ENCODE measurements at regions not wholly inside any gene's neighbourhood (a gene's known extent, or its start where the extent isn't known, plus 50 kb on each side); places are given as distances from the start of the nearest gene placed in this dataset.
"Not testable (repeated sequence)": the region's sequence is repeated elsewhere in the genome, so short reads cannot be mapped to it uniquely, and the experiment has no call there.

DNA sequence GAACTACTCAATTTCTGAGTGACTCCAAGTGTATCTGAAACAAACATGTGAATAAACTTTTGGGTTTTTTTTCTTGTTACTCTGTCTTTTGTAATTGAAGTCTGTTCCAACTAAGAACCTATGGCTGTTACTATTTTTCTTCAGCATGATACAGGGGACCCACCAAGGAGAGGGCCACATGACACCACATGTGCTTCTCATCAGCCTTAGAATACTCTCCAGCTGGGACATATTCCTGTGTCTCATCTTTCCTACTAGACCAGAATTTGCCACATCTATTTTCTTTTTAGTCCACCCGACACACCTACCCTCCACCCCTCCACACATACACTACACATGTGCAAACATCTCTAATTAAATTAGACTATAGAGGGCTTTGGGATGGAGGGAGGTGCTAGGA is 191.7 kb upstream of the NDUFV2 start:
- no peak for DNase-seq
- no peaks in the 10 kb centered on the region for H3K36me3 ChIP-seq
- H3K27me3 ChIP-seq, result no peaks in the 10 kb centered on the region
- H3K4me1 ChIP-seq, result no peaks in the 10 kb centered on the region
- no peak overlapping the region for H3K27ac ChIP-seq
- no peak overlapping the region for H3K4me3 ChIP-seq
- ATAC-seq, result no peak
- intact Hi-C loops (cut with DNase I), result no loop called here
- TF ChIP-seq, protein P1, sequence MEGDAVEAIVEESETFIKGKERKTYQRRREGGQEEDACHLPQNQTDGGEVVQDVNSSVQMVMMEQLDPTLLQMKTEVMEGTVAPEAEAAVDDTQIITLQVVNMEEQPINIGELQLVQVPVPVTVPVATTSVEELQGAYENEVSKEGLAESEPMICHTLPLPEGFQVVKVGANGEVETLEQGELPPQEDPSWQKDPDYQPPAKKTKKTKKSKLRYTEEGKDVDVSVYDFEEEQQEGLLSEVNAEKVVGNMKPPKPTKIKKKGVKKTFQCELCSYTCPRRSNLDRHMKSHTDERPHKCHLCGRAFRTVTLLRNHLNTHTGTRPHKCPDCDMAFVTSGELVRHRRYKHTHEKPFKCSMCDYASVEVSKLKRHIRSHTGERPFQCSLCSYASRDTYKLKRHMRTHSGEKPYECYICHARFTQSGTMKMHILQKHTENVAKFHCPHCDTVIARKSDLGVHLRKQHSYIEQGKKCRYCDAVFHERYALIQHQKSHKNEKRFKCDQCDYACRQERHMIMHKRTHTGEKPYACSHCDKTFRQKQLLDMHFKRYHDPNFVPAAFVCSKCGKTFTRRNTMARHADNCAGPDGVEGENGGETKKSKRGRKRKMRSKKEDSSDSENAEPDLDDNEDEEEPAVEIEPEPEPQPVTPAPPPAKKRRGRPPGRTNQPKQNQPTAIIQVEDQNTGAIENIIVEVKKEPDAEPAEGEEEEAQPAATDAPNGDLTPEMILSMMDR (IDR thresholded peaks at IDR 0.05), result no peak
- WGBS, 2 donors, result 79 to 86% methylated on average over 1 of the region's 1 CpG
- peaks cover 0 to 7% (median 0%) of the 10 kb centered on the region in 11 donors for H3K9me3 ChIP-seq

DNA sequence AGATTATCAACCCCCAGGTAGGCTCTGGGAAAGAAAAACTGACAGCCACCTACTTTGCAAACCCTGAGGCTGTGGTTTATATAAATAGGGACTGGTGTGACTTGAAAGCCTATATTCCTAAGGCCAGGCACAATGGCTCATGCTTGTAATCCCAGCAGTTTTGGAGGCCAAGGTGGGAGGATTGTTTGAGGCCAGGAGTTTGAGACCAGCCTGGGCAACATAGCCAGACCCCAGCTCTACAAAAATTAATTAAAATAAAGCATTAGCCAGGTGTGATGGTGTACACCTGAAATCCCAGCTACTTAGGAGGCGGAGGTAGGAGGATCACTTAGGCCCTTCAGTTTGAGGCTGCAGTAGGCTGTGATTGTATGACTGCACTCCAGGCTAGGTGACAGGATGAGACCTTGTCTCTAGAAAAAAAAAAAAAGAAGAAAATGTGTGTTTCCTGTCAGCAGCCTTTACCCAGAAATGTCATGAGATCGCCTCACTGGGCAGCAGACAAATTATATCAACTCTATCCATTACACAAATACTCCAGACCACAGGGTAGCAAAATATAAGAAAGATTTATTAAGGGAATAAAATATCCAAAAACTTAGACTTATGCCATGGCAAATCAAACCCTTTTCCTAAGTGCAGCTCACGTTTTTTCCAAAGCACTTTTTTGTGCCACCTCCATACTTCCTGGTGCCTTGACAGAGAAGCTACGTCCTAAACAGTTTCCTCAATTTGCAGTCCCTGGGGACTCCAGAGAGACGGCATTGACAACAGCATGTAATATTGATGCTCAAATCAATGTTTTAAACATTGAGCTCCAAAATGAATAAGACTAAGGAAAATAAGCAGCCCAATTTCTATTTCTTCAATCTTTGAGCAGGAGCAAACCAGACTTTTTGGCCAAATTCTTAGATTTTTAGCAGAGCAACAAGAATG is 190.8 kb upstream of the NDUFV2 start:
- 65 to 74% methylated on average over 5 of the region's 5 CpGs for WGBS, 2 donors
- H3K9me3 ChIP-seq, result peaks cover 0 to 7% (median 0%) of the 10 kb centered on the region in 11 donors
- no peaks in the 10 kb centered on the region for H3K4me1 ChIP-seq
- H3K27me3 ChIP-seq, result no peaks in the 10 kb centered on the region
- intact Hi-C loops (cut with DNase I), result no loop called here
- no peak overlapping the region for H3K4me3 ChIP-seq
- H3K36me3 ChIP-seq, result no peaks in the 10 kb centered on the region
- no peak overlapping the region for H3K27ac ChIP-seq
- DNase-seq, result no peak
- ATAC-seq, result no peak
- TF ChIP-seq, protein P1 (IDR thresholded peaks at IDR 0.05), result no peak

DNA sequence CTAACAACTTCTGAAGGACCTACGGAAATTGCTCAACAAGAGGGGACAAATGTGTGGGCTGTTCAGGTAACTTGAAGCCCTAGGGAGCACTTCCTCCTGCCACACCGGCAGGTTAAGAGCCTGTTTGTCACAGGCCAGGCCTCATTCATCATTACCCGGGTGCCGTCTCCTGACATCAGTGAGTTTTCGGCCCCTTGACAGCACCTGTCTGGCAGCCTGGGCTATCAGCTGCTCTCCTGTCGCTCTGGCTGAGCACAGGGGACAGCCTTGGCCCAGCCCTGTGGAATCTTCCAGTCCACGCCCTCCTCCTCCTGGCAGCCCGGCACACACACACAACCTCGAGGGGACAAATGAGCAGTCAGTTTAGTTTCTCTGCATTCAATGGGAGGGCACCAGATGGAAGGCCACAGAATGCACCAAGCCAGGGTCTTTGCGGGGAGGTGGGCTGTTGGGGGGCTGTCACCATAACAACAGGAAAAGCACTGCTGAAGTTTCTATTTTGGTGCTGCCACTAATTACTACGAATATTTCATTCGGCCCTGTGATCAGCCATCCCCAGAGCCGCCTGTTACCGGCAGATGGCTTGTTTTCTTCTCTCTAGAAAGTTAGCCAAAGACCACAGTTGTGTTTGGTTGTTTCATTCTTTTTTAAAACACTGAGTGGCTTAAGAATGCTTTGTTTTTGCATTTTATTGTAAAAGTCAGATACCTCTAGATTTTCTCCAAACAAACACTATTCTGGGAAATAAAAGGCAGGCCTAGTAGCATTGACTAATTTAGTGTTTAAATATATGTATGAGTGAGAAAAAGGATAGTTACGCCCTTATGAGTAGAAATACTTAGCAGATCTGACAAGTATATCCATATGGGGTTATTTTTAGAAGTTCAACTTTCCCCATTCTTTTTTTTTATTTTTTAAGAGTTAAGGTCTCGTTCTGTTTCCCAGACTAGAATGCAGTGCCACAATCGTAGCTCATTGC is 189.9 kb upstream of the NDUFV2 start:
- intact Hi-C loops (cut with DNase I), result no loop called here
- Histone ChIP-seq H3K4me3 (no peak overlapping the region), H3K9me3 (peaks cover 0 to 7% (median 0%) of the 10 kb centered on the region in 11 donors), H3K36me3 (no peaks in the 10 kb centered on the region), H3K27ac (no peak overlapping the region), H3K4me1 (no peaks in the 10 kb centered on the region), H3K27me3 (no peaks in the 10 kb centered on the region)
- 70 to 80% methylated on average over 17 of the region's 17 CpGs for WGBS, 2 donors
- DNase-seq (no peak), ATAC-seq (no peak)
- TF ChIP-seq, protein P1 (IDR thresholded peaks at IDR 0.05), result no peak

DNA sequence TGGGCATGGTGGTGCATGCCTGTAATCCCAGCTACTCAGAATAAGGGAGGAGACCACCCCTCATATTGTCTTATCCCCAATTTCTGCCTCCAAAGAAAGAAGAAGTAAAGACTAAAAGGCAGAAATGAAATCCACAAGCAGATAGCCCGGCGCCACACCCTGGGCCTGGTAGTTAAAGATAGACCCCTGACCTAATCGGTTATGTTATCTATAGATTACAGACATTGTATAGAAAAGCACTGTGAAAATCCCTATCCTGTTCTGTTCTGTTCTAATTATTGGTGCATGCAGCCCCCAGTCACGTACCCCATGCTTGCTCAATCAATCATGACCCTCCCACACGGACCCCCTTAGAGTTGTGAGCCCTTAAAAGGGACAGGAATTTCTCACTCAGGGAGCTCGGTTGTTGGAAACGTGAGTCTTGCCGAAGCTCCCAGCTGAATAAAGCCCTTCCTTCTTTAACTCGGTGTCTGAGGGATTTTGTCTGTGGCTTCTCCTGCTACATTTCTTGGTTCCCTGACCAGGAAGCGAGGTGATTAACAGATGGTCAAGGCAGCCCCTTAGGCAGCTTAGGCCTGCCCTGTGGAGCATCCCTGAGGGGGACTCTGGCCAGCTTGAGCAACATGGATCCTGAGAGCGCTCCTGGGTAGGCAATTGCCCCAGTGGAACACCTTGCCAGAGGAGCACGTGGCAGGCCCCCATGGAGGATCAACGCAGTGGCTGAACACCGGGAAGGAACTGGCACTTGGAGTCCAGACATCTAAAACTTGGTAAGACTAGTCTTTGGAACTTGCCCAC is 188.7 kb upstream of the NDUFV2 start:
- H3K27ac ChIP-seq; ATAC-seq; intact Hi-C loops (cut with DNase I); H3K27me3 ChIP-seq; H3K4me3 ChIP-seq; H3K36me3 ChIP-seq; H3K9me3 ChIP-seq; H3K4me1 ChIP-seq; DNase-seq: not testable (repeated sequence)
- 87 to 92% methylated on average over 14 of the region's 14 CpGs for WGBS, 2 donors

DNA sequence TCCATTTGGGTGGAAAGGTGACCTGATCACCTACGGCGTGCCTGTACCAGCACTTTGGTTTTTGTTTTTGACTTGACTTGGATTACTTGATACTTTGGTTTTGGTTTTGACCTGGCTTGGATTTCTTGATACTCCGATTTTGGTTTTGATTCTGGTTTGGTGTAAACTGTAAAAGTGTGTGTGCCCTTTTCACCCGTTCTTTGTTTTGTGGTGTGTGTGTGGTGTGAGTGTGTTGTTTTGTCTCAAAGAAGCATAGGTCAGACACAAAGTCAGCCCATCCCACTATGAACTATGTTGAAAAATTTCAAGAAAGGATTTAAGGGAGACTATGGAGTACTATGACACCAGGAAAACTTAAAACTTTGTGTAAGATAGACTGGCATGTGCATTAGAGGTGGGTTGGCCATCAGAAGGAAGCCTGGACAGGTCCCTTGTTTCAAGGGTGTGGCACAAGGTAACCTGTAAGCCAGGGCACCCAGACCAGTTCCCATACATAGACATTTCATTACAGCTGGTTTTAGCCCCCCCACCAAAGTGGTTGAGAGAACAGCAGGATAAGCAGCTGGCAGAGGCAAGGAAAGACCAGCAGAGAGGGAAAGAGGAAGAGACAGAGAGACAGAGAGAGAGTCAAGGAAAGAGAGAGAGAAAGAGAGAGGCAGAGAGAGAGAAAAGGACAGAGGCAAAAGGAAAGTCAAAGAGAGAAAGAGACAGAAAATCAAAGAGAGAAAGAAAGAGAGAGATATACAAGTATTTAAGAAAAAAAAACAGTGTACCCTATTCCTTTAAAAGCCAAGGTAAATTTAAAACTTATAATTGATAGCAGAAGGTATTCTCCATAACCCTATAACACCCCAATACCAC is 187.9 kb upstream of the NDUFV2 start:
- H3K27ac ChIP-seq; H3K4me1 ChIP-seq; intact Hi-C loops (cut with DNase I); H3K9me3 ChIP-seq; H3K36me3 ChIP-seq; H3K27me3 ChIP-seq; ATAC-seq; H3K4me3 ChIP-seq; DNase-seq: not testable (repeated sequence)
- 89 to 94% methylated on average over 4 of the region's 4 CpGs for WGBS, 2 donors

DNA sequence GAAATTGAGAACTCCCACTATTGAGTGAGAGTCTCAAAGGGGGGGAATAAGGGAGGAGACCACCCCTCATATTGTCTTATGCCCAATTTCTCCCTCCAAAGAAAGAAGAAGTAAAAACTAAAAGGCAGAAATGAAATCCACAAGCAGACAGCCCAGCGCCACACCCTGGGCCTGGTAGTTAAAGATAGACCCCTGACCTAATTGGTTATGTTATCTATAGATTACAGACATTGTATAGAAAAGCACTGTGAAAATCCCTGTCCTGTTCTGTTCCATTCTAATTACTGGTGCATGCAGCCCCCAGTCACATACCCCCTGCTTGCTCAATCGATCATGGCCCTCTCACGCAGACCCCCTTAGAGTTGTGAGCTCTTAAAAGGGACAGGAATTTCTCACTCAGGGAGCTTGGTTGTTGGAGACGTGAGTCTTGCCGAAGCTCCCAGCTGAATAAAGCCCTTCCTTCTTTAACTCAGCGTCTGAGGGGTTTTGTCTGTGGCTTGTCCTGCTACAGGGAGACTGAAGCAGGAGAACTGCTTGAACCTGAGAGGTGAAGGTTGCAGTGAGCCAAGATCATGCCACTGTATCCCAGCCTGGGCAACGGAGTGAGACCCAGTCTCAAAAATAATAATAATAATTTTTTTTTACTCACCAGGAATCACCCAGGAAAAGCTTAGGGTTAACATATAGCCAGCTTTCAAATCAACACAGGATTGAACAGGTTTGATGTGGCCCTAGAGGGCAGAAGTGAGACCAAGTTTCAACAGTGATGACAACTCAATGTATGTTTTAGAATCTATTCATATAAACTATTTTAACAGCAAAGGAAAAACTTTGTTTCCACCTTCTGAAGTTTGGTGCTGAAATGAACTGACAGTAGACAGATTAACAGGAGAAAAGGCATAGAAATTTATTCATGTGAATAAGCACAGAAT is 181.4 kb upstream of the NDUFV2 start:
- H3K4me3 ChIP-seq, ATAC-seq: not testable (repeated sequence)
- WGBS, 2 donors, result 83 to 87% methylated on average over 7 of the region's 7 CpGs

More for the DNA sequence above, 181.4 kb upstream of the NDUFV2 start:
- H3K9me3 ChIP-seq; H3K4me1 ChIP-seq; DNase-seq; H3K27ac ChIP-seq; intact Hi-C loops (cut with DNase I); H3K36me3 ChIP-seq; H3K27me3 ChIP-seq: not testable (repeated sequence)

All from heart right ventricle (tissue), 16 donors.